Right ventricle myocardium superior (tissue), 1 donor: ENCODE measurements at regions not wholly inside any gene's neighbourhood (a gene's known extent, or its start where the extent isn't known, plus 50 kb on each side); places are given as distances from the start of the nearest gene placed in this dataset.
"Not testable (repeated sequence)": the region's sequence is repeated elsewhere in the genome, so short reads cannot be mapped to it uniquely, and the experiment has no call there.

Experiments used
- ATAC-seq: fragments of 200-7000 bp; cut with Tn5 transposase; one replicate; pipeline ENCODE4 v1.9.1; 2020; ENCODE audit warnings: mild to moderate bottlenecking; ENCODE audit not compliant: poor library complexity
- DNase-seq: peaks from one replicate; pipeline ENCODE4 v3.0.0-alpha.2; 2020
- intact Hi-C: fragments of 100-400 bp; cut with DNase I; formaldehyde crosslinking; loops from one replicate; pipeline ENCODE4 v1.11.2; 2022
- donor health status: DM: no; HTN: yes; CAD: no; lungs with severe emphysema.

DNA sequence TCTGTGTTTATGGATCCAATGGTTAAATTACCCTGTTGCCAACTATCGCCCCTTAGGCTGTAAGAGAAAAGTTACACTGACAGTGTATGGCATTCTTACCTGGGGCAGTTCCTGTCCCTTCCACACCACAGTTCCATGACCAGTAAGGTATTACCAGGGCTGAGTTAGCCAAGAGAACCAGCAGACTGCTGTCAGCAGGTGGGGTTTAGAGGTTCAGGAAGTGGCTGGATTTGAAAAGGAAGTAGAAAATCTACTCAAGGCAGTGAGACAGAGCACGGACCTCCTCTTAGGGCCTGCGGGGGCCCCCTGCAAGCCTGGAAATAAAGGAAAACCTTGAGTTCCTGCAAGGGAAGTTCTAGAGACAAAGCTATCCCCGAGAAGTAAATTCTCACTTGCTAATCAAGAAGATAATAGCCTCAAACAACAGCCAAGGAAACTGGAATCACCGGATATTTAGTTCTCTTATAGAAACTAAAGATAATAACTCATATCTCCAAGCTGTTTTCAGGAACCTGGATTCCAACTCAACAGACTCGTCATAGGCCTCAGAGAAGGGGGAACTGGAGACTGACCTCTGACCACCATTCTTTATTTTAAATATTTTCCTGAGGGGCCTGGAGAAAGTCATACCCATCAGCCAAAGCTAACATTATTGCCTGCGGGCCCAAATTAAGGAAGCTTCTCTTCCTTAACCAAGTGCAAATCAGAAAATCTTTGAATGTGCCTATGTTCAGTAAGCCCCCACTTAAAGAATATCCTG is 161.7 kb downstream of the ANXA2 start:
- DNase-seq = no peak
- intact Hi-C loops = no loop called here
- ATAC-seq = no peak

DNA sequence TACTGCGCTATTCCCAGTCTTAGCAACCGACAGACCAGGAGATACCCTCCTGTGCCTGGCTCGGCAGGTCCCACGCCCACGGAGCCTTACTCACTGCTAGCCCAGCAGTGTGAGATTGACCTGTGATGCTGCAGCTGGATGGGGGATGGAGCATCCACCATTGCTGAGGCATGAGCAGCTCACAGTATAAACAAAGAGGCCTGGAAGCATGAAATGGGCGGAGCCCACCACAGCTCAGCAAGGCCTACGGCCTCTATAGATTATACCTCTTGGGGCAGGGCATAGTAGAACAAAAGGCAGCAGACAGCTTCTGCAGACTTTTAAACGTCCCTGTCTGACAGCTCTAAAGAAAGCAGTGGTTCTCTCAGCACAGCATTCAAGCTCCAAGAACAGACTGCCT is 160.3 kb downstream of the ANXA2 start:
- ATAC-seq = no peak
- DNase-seq = no peak
- intact Hi-C loops = no loop called here

GRCh38 chr15:60243769-60244168 is 154.0 kb downstream of the ANXA2 start:
- intact Hi-C loops = no loop called here
- DNase-seq (no peak), ATAC-seq (no peak)

GRCh38 chr15:60244813-60245212 is 153.0 kb downstream of the ANXA2 start:
- intact Hi-C loops = no loop called here
- DNase-seq (no peak), ATAC-seq (no peak)

DNA sequence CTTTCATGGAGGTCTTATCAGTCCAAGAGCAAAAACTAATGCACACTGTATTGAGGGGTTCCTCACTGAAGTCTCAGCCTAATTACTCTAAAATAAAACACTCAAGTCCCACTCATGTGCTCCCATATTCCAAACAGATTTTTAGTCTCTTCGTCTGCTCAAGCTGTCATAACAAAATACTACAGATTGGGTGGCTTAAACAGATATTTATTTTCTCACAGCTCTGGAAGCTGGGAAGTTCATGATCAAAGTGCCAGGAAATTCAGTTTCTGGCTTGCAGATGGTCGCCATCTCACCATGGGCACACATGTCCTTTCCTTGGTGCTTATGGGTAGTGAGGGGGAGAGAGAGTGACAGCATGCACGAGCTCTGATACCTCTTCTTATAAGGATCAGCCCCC is 147.5 kb downstream of the ANXA2 start:
- no peak for ATAC-seq
- intact Hi-C loops = no loop called here
- no peak for DNase-seq

GRCh38 chr15:60251300-60252070 is 146.3 kb downstream of the ANXA2 start:
- DNase-seq = no peak
- intact Hi-C loops = no loop called here
- ATAC-seq = no peak

DNA sequence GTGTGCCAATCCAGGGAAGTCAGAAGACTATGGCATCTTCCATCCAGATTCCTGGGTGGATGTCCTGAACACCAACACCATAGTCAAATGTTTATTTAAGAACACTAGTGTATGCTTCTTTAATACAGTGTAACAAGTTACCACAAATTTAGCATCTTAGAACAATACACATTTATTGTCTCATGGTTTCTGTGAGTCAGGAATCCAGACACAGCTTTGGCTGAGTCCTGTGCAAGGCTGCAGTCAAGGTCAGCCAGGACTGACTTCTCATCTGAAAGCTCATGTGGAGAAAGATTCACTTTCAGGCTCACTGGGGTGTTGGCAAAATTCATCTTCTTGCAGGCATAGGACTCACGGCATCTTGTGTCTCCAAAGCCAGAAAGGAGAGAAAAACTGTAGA is 143.4 kb downstream of the ANXA2 start:
- ATAC-seq (no peak), DNase-seq (no peak)
- intact Hi-C loops = no loop called here

DNA sequence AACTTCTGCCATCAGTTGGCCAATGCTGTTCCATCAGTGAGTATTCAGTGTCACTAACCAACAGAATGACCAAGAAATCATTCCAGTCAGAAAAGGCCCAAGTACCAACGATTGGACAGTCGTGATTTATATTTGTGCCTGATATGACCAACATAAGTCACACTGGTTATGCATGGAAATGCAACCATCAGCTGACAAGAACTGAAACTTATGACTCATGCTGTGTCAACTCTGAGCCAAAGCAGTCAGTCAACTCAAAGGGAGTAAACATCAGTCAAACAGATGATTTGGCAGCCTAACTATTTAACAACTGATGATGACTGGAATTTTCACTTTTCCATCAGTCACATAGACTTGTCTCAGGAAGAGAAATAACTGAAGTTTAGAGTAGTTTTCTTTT is 142.4 kb downstream of the ANXA2 start:
- DNase-seq = no peak
- ATAC-seq = no peak
- intact Hi-C loops = no loop called here

GRCh38 chr15:60257591-60258159 is 140.1 kb downstream of the ANXA2 start:
- no peak for ATAC-seq
- no peak for DNase-seq
- intact Hi-C loops = no loop called here

DNA sequence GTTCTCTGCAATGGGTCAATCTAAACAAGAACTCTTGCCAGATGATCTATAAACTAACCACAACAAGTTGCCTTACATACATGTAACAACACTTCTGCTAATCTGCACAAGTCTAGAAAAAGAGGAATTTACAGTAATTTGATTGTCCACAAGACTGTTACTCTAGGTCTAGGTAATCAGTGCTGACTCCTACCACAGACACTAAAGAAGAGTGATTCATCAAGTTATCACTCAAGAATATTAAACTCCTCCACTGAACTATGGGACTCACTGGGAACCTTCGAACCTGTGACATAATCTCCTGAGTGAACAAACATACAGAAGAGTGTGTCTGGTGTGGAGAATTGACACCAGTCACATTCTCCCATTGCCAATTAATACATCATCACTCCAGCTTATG is 138.3 kb downstream of the ANXA2 start:
- no peak for DNase-seq
- intact Hi-C loops = no loop called here
- no peak for ATAC-seq

- no peak for DNase-seq
- ATAC-seq = no peak
- intact Hi-C loops = no loop called here
Measured at GRCh38 chr15:60264088-60264487, 133.7 kb downstream of the ANXA2 start.

DNA sequence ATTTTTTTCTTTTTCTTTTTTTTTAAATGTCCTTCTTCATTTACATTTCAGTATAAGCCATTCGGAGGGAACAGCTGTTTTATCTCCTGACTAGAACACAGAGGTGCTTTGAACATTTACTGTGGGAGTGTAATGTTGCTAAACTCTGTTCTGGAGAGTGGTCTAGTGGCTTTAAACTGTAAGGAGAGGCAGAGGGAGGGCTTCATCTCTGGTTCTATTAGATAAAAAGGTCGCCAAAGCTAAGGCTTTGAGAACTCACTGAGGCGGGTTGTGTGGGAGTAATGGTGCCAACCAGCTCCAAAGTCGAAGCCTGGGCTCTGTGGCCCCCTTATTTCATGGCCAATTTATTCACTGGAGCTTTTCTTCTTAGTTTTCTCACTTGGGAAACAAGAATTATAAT is 133.2 kb downstream of the ANXA2 start:
- DNase-seq (no peak), ATAC-seq (no peak)
- intact Hi-C loops = no loop called here

- intact Hi-C loops = no loop called here
- ATAC-seq (no peak), DNase-seq (no peak)
Measured at GRCh38 chr15:60265057-60265456, 132.7 kb downstream of the ANXA2 start.

DNA sequence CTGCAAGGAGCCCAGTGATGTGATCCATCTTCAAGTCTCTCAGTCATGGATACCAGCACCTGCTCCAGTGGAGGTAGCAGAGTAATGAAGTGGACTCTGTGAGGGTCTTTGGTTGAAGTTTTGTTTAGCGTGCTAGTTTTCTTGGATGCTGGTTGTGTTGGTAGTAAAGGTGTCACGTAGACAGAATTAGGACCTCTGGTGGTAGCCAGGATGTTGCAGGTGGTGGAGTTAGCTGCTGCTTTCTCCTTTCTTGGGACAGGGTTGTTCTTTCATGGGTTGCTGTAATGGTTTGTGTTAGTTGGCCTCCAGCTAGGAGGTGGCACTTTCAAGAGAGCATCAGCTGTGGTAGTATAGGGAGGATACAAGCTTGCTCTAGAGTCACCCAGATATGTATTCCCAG is 125.2 kb downstream of the ANXA2 start:
- DNase-seq (no peak), ATAC-seq (no peak)
- intact Hi-C loops = no loop called here

DNA sequence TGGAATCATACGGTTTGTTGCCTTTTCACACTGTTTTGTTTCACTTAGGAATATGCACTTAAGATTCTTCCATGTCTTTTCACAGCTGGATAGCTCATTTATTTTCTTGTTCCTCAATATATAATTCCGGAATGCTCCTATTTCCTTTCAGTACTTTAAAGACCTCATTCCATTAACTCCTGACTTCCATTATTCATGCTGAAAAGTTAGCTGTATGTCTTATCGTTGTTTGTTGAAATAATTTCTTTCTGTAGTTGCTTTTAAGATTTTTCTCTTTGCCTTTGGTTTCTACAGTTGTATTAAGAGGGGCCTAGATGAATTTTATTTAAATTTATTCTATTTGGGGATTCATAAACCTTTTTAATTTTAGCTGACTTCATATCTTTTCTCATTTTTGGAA is 122.2 kb downstream of the ANXA2 start:
- intact Hi-C loops = no loop called here
- DNase-seq (no peak), ATAC-seq (no peak)

GRCh38 chr15:60278879-60279278 is 118.9 kb downstream of the ANXA2 start:
- intact Hi-C loops = no loop called here
- ATAC-seq (no peak), DNase-seq (no peak)

DNA sequence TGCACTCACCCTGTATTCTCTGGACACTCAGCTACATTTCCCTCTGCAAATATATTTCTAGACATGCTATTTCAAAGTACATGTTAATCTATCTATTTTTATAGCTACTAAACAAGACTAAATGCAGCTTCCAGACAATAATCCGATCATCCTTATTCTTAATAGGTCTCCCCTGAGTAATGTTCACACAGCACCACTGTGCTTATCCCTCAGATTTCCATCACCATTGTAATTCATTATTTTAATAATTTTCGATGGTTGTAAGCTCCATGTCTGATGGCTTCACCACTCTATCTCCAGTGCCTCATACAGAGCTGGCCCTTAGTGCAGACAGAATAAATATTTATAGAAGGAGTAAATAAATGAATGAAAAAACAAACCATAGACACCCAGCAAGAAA is 117.5 kb downstream of the ANXA2 start:
- DNase-seq = no peak
- no peak for ATAC-seq
- intact Hi-C loops = no loop called here

DNA sequence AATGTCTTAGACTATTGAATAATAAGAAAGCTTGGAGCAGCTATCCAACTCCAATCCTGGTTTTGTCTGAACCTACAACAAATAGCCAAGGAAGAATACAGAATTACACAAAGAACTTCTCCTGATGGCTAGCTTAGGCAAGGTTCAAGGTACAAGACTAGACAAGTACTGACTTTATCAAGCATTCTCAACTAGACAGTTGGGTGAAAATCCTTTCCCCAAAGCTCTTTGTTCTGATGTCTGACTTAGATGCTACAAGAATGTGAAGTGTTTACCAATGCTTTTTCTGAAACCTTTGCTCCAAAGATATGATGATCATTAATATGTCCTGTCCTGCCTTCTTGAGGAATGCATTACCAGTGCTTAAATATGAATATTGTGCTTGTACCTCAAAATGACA is 113.8 kb downstream of the ANXA2 start:
- DNase-seq (no peak), ATAC-seq (no peak)
- intact Hi-C loops = no loop called here

DNA sequence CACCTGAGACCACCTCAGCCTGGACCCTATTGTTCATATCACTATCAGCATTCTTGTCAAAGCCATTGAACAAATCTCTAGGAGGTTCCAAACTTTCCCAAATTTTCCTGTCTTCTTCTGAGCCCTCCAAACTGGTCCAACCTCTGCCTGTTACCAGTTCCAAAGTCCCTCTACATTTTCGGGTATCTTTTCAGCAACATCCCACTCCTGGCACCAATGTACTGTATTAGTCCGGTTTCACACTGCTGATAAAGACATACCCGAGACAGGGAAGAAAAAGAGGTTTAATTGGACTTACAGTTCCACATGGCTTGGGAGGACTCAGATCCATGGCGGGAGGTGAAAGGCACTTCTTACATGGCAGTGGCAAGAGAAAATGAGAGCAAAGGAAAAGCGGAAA is 101.9 kb downstream of the ANXA2 start:
- DNase-seq, ATAC-seq, intact Hi-C loops: not testable (repeated sequence)

- intact Hi-C loops = no loop called here
- ATAC-seq = no peak
- no peak for DNase-seq
Measured at GRCh38 chr15:60297047-60297446, 100.7 kb downstream of the ANXA2 start.
